Muscle layer of duodenum (tissue), 2 donors: ENCODE measurements at regions not wholly inside any gene's neighbourhood (a gene's known extent, or its start where the extent isn't known, plus 50 kb on each side); places are given as distances from the start of the nearest gene placed in this dataset.
A peak's percentile ranks its signal among the peaks of the same experiment; 100 is the strongest.
"Not testable (repeated sequence)": the region's sequence is repeated elsewhere in the genome, so short reads cannot be mapped to it uniquely, and the experiment has no call there.

Experiments used
- H3K27ac ChIP-seq: one replicate; pipeline ENCODE4 v1.7.0; 2013; ENCODE audit warnings: mild to moderate bottlenecking, low read length
- H3K27me3 ChIP-seq: one replicate; pipeline ENCODE4 v1.7.0; 2013; ENCODE audit warnings: low read depth, mild to moderate bottlenecking, control low read depth, low read length
- H3K36me3 ChIP-seq, 2 donors: one replicate each; pipeline ENCODE4 v1.7.0; 2013; ENCODE audit warnings: low read length in 2 of 2, control low read depth in 1 of 2, mild to moderate bottlenecking in 1 of 2; ENCODE audit not compliant: insufficient read depth in 2 of 2, control insufficient read depth in 1 of 2
- H3K4me1 ChIP-seq, 2 donors: one replicate each; pipeline ENCODE4 v1.7.0; 2013; ENCODE audit warnings: low read length in 2 of 2, mild to moderate bottlenecking in 2 of 2, control low read depth in 1 of 2, moderate library complexity in 1 of 2; ENCODE audit not compliant: insufficient read depth in 2 of 2, control insufficient read depth in 1 of 2
- H3K4me3 ChIP-seq, 2 donors: one replicate each; pipeline ENCODE4 v1.7.0; 2013; ENCODE audit warnings: low read length in 2 of 2, low read depth in 1 of 2, mild to moderate bottlenecking in 1 of 2
- H3K9me3 ChIP-seq, 2 donors: one replicate each; pipeline ENCODE4 v1.7.0; 2013; ENCODE audit warnings: low read length in 2 of 2, control low read depth in 1 of 2, mild to moderate bottlenecking in 1 of 2; ENCODE audit not compliant: control insufficient read depth in 1 of 2
- donor health status: healthy.

GRCh38 chr10:84706431-84706830 is 378.0 kb downstream of the CCSER2 start:
- Histone ChIP-seq H3K27me3 (no peaks in the 10 kb centered on the region), H3K4me1 (no peaks in the 10 kb centered on the region), H3K27ac (peak overlapping the region; percentile 31)

DNA sequence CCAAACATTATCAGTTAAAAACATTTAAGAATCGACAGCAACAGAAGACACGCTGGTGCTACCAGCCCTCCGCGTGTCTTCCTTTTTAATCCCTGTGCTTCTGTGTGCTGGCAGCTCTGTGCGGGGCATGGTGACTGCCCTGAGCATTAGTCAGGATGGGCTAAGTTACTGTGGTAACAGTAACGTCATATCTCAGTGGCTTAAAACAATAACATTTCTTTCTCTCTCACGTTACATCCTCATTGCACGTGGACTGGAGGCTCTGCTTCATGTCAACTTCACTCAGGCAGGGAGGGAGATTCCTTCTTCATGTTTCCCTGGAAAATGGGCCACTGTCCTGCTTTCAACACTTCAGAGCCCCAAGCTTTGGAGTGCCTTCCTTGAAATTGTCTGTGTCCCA is 378.5 kb downstream of the CCSER2 start:
- Histone ChIP-seq H3K4me1 (no peaks in the 10 kb centered on the region), H3K27ac (peak overlapping the region; percentile 31), H3K36me3 (no peaks in the 10 kb centered on the region), H3K27me3 (no peaks in the 10 kb centered on the region), H3K4me3 (no peak overlapping the region), H3K9me3 (no peaks in the 10 kb centered on the region)

More at GRCh38 chr10:84706431-84706830, 378.0 kb downstream of the CCSER2 start:
- Histone ChIP-seq H3K36me3 (no peaks in the 10 kb centered on the region), H3K4me3 (no peak overlapping the region), H3K9me3 (no peaks in the 10 kb centered on the region)

GRCh38 chr10:84715911-84716310 is 387.5 kb downstream of the CCSER2 start:
- H3K27me3 ChIP-seq = no peaks in the 10 kb centered on the region
- H3K36me3 ChIP-seq = no peaks in the 10 kb centered on the region

DNA sequence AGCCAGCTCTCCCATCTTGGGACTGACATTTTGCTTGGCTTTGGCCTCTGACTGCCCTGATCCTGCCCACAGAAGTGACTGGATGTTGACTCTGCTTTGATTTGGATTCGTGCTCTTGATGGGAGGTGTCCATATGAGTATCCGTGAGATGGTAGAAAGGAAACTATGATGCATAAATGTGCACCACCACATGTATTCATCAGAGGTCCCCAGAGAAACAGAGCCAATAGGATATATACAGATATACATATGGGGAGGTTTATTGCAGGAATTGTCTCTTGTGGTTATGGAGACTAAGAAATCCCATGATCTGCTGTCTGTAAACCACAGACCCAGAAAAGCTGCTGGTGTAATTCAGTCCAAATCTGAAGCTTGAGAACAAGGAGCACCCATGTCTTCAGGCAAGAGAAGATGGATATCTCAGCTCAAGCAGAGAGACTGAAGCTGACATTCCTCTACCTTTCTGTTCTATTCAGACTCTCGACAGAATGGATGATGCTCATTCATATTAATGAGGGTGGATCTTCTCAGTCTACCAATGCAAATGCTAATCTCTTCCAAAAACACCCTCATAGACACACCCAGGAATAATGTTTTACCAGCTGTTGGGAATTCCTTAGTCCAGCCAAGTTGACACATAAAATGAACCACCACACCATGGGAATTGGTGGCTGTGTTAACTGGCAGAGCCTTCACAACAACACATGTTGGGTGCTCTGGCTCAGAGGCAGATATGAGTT is 390.7 kb downstream of the CCSER2 start:
- Histone ChIP-seq H3K4me3 (no peak overlapping the region), H3K36me3 (no peaks in the 10 kb centered on the region), H3K4me1 (no peaks in the 10 kb centered on the region), H3K9me3 (no peaks in the 10 kb centered on the region), H3K27ac (no peak overlapping the region), H3K27me3 (no peaks in the 10 kb centered on the region)

More at GRCh38 chr10:84715911-84716310, 387.5 kb downstream of the CCSER2 start:
- Histone ChIP-seq H3K4me1 (no peaks in the 10 kb centered on the region), H3K9me3 (no peaks in the 10 kb centered on the region), H3K27ac (no peak overlapping the region), H3K4me3 (no peak overlapping the region)

DNA sequence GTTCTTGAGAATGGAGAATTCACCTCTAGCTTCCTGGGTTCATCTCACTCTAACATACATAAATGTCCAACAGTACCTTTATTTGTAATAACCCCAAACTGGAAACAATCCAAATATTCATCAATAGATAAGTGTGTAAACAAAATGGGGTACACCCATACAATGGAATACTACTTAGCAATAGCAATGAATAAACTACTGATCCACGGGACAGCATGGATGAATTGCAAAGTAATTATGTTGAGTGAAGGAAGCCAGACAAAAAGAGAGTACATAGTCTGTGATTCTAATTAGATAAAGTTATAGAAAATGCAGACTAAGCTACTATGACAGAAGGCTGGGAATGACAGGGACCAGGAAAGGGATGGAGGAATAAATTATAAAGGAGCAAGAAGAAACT is 391.3 kb downstream of the CCSER2 start:
- Histone ChIP-seq H3K4me1 (no peaks in the 10 kb centered on the region), H3K27ac (no peak overlapping the region), H3K9me3 (no peaks in the 10 kb centered on the region), H3K27me3 (no peaks in the 10 kb centered on the region), H3K4me3 (no peak overlapping the region), H3K36me3 (no peaks in the 10 kb centered on the region)

- Histone ChIP-seq H3K4me3 (no peak overlapping the region), H3K27me3 (no peaks in the 10 kb centered on the region), H3K36me3 (no peaks in the 10 kb centered on the region), H3K4me1 (no peaks in the 10 kb centered on the region), H3K9me3 (no peaks in the 10 kb centered on the region), H3K27ac (no peak overlapping the region)
Measured at GRCh38 chr10:84727398-84727797, 399.0 kb downstream of the CCSER2 start.

DNA sequence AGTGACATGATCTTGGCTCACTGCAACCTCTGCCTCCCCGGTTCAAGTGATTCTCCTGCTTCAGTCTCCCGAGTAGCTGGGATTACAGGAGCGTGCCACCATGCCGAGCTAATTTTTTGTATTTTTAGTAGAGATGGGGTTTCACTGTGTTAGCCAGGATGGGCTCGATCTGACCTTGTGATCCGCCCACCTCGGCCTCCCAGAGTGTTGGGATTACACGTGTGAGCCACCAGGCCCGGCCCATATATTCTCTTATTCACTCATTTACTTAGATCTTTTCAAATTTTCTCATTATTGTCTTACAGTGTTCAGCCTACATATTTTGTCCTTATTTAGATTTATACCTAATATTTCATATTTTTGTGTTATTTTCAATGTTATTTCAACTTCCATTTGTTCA is 410.7 kb downstream of the CCSER2 start:
- not testable (repeated sequence) for H3K27ac ChIP-seq, H3K9me3 ChIP-seq, H3K36me3 ChIP-seq, H3K27me3 ChIP-seq, H3K4me1 ChIP-seq, H3K4me3 ChIP-seq

GRCh38 chr10:84739641-84740040 is 411.3 kb downstream of the CCSER2 start:
- Histone ChIP-seq H3K27me3 (no peaks in the 10 kb centered on the region), H3K36me3 (no peaks in the 10 kb centered on the region), H3K4me3 (no peak overlapping the region), H3K9me3 (no peaks in the 10 kb centered on the region), H3K4me1 (no peaks in the 10 kb centered on the region), H3K27ac (no peak overlapping the region)

- H3K36me3 ChIP-seq = no peaks in the 10 kb centered on the region
- no peaks in the 10 kb centered on the region for H3K27me3 ChIP-seq
- no peak overlapping the region for H3K27ac ChIP-seq
- no peaks in the 10 kb centered on the region for H3K9me3 ChIP-seq
- H3K4me3 ChIP-seq = no peak overlapping the region
- no peaks in the 10 kb centered on the region for H3K4me1 ChIP-seq
Measured at GRCh38 chr10:84743483-84743882, 415.1 kb downstream of the CCSER2 start.

DNA sequence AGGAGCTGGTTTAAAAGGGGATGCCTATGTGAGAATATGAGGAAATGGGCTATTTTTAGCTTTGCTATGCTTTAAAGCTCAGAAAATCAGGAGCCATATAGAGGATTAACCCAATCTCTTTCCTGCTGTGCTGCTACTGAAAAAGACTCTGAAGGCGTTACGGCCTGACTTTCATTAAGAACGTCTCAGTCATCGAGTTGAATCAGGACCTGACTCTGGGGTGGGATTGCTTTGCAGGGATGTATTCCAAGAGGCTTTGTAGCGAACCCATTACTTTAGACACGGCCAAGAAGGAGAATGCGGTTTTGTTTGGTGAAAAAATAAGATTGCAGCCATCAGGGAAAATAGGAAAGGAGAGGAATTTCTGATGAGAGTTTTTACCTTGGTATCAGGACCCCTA is 426.9 kb downstream of the CCSER2 start:
- H3K27ac ChIP-seq = no peak overlapping the region
- H3K27me3 ChIP-seq = no peaks in the 10 kb centered on the region
- H3K4me1 ChIP-seq = no peaks in the 10 kb centered on the region
- H3K9me3 ChIP-seq = no peaks in the 10 kb centered on the region
- H3K4me3 ChIP-seq = no peak overlapping the region
- no peaks in the 10 kb centered on the region for H3K36me3 ChIP-seq

- H3K36me3 ChIP-seq, H3K27ac ChIP-seq, H3K4me3 ChIP-seq, H3K27me3 ChIP-seq, H3K4me1 ChIP-seq, H3K9me3 ChIP-seq: not testable (repeated sequence)
Measured at GRCh38 chr10:84756653-84757052, 428.3 kb downstream of the CCSER2 start.

DNA sequence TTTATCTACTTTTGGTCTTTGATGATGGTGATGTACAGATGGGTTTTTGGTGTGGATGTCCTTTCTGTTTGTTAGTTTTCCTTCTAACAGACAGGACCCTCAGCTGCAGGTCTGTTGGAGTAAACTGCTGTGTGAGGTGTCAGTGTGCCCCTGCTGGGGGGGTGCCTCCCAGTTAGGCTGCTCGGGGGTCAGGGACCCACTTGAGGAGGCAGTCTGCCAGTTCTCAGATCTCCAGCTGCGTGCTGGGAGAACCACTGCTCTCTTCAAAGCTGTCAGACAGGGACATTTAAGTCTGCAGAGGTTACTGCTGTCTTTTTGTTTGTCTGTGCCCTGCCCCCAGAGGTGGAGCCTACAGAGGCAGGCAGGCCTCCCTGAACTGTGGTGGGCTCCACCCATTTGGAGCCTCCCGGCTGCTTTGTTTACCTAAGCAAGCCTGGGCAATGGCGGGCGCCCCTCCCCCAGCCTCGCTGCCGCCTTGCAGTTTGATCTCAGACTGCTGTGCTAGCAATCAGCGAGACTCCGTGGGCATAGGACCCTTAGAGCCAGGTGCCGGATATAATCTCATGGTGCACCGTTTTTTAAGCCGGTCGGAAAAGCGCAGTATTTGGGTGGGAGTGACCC is 433.7 kb downstream of the CCSER2 start:
- H3K9me3 ChIP-seq, H3K4me3 ChIP-seq, H3K27ac ChIP-seq, H3K4me1 ChIP-seq, H3K27me3 ChIP-seq, H3K36me3 ChIP-seq: not testable (repeated sequence)
